Breast epithelium (tissue), 3 donors: ENCODE measurements at regions not wholly inside any gene's neighbourhood (a gene's known extent, or its start where the extent isn't known, plus 50 kb on each side); places are given as distances from the start of the nearest gene placed in this dataset.

ENCODE experiments used
- CTCF ChIP-seq, 3 donors: fragments of 450-650 bp; IDR thresholded peaks; one replicate each; pipeline ENCODE4 v1.5.1; 2016 to 2017; ENCODE audit warnings: antibody characterized with exemption in 3 of 3, mild to moderate bottlenecking in 3 of 3, moderate library complexity in 3 of 3
- POLR2A ChIP-seq: fragments of 450-650 bp; IDR thresholded peaks from one replicate; pipeline ENCODE4 v1.6.1; 2016; ENCODE audit warnings: antibody characterized with exemption, mild to moderate bottlenecking, moderate library complexity

- no peak for TF ChIP-seq CTCF (IDR thresholded peaks at IDR 0.05)
- TF ChIP-seq POLR2A = no peak
These were observed 182.9 kb downstream of the DICER1 start for GRCh38 chr14:94974422-94974821.
